ENCODE measurements at regions not wholly inside any gene's neighbourhood (a gene's known extent, or its start where the extent isn't known, plus 50 kb on each side); places are given as distances from the start of the nearest gene placed in this dataset.
"Not testable (repeated sequence)": the region's sequence is repeated elsewhere in the genome, so short reads cannot be mapped to it uniquely, and the experiment has no call there.

DNA sequence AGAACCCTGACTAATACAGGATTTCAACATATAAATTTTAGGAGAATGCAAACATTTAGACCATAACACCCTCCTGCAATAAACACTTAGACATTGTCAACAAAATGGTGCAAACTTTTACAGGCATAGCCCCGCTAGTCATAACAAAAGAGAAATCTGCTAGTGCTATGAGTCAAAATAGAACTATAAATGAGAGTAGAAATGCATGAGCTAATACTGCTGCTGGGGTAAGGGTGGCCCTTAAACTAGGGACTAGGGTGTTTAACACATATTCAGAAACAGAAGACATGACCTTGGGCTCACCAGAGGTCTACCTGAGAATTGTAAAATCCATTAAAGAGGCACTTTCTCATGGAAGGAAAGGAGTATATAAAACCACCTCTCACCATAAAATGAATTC is 131.6 kb downstream of the TLR4 start:
- no peak for DNase-seq (ENCODE audit: low read depth, low spot score)
- in situ Hi-C loops (cut with HindIII; ENCODE audit: low pct_unique_long_range_greater_than_20kb, low sequenced_read_pairs): no loop called here

DNA sequence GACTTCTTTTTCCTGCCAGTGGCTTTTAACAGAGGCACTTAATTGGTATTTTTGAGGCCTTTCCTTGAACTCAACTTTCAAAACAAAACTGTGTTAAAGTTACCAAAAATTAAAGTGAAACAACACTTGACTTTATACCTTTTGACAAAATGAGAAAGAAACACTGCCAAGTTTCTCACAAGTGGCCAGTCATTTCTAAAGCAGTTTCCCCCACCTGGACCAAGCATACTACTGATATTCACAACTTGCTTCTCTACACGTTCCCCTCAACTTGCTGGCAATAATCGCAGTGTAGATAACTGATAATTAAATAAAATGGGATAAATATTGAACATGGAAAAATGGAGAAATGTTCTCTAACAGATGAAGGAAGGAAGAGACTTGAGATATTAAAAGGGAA is 135.7 kb downstream of the TLR4 start:
- DNase-seq (ENCODE audit: low read depth, low spot score): no peak
- in situ Hi-C loops (cut with HindIII; ENCODE audit: low pct_unique_long_range_greater_than_20kb, low sequenced_read_pairs): no loop called here

DNA sequence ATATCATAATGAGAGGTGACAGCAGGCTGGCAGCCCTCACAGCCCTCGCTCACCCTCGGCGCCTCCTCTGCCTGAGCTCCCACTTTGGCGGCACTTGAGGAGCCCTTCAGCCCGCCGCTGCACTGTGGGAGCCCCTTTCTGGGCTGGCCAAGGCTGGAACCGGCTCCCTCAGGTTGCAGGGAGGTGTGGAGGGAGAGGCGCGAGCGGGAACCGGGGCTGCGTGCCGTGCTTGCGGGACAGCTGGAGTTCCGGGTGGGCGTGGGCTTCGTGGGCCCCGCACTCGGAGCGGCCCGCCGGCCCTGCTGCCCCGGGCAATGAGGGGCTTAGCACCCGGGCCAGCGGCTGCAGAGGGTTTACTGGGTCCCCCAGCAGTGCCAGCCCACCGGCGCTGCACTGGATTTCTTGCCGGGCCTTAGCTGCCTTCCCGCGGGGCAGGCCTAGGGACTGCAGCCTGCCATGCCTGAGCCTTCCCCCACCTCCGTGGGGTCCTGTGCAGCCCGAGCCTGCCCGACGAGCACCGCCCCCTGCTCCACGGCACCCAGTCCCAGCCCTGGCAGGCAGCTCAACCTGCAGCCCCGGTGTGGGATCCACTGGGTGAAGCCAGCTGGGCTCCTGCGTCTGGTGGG is 147.7 kb downstream of the TLR4 start:
- in situ Hi-C loops (cut with HindIII; ENCODE audit: low pct_unique_long_range_greater_than_20kb, low sequenced_read_pairs); DNase-seq (ENCODE audit: low read depth, low spot score): not testable (repeated sequence)

DNA sequence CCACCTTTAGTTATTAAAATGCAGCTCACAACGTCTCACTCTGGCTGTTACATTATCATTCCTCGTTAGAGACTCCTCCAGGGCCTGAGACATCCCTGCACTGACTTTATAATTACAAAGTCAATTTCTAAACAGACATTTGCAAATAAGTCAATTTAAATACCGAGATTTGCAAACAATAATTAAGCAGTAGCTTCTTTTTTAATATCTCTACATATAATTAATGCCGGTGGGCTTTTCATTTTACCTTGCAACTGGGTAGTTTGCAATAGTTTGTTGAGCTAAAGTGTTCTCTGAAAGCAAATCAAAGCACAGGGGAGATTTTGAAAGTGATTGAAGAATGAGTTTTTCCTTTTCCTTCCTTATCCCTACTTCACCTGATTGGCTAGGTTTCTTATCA is 154.4 kb downstream of the TLR4 start:
- no peak for DNase-seq (ENCODE audit: low read depth, low spot score)
- in situ Hi-C loops (cut with HindIII; ENCODE audit: low pct_unique_long_range_greater_than_20kb, low sequenced_read_pairs): no loop called here

DNA sequence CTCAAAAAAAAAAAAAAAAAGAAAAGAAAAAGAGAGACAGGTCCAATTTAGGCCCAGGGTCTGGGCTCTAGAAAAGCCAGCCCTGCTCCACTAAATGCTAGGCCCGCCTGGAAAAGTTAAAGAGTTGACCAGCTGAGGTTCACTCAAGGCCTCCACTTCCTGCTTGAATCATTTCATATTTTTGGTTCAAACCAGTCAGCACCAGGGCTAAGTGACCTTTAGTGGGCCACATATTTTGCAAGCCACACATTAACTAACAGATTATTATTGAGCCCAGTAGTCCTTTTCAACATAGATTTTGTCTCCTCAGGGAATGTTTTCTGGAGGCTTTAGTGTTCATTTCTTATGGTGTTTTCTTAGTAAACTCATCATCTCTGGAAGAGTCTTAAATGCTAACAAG is 156.6 kb downstream of the TLR4 start:
- in situ Hi-C loops (cut with HindIII; ENCODE audit: low pct_unique_long_range_greater_than_20kb, low sequenced_read_pairs): no loop called here
- no peak for DNase-seq (ENCODE audit: low read depth, low spot score)

DNA sequence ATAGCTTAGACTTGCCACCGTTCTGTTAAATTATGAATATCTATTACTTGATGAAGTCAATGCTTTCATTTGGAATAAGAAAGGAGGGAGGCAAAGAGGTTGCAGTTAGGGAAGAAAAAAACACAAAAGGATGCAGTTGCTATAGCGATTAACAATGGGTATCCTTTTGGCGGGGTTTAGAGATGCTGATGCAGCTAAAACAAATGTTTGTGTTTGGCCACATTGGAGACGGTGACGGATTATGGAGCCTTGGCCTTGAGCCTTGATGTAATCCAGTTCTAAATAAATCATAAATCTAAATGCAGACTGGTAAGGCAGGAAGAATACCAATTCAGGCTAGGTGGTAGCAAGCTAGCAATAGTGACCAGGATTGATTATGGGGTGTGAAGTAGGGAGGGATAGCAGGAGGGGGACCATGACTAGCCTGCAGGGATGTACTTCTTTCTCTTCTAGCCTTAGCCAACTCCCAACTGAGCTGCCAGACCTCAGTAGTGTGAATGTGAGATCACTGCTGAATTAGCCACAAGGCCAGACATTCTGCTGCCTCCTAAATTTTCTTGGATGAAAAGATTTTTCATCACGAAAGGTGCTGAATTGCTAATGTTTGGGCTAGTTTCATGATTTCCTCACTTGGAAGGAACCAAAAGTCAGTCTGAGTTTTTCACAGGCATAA is 160.3 kb downstream of the TLR4 start:
- in situ Hi-C loops (cut with HindIII; ENCODE audit: low pct_unique_long_range_greater_than_20kb, low sequenced_read_pairs): no loop called here
- no peak for DNase-seq (ENCODE audit: low read depth, low spot score)

DNA sequence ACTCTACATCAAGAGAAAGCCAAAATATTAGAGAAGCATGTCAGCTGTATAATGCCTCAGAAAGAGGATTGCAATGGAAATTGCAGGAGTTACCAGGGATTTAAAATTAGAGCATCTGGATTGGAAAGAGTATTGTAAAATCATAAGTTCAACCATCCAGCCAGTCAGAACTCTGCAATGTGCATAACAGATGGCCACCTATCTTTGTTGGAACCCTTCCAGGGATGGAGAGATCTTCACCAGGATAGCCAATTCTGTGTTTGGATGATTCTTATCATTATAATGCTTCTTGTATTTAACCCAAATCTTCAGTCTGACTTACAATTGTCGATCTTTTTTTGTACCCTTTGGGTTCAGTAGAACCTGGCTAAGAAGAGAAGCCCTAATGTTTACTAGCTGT is 164.4 kb downstream of the TLR4 start:
- DNase-seq (ENCODE audit: low read depth, low spot score): no peak
- in situ Hi-C loops (cut with HindIII; ENCODE audit: low pct_unique_long_range_greater_than_20kb, low sequenced_read_pairs): no loop called here

DNA sequence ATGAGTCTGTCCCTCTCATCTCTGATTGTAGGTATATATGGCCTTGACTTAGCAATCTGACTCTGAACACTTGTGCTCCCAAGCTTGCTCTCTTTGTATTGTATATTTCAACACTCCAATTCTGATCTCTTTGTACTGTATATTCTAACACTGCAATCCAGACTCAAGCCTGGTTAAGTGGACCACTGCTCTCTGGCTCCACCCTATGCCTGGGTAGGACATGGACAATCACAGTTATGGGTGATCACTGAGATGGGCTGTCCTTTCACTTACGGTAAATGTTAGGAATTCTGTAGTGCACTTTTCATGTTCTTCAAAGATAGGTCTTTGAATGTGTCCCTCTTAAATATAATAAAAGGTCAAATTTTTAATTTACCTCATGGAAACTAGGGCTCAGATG is 165.1 kb downstream of the TLR4 start:
- in situ Hi-C loops (cut with HindIII; ENCODE audit: low pct_unique_long_range_greater_than_20kb, low sequenced_read_pairs): no loop called here

DNA sequence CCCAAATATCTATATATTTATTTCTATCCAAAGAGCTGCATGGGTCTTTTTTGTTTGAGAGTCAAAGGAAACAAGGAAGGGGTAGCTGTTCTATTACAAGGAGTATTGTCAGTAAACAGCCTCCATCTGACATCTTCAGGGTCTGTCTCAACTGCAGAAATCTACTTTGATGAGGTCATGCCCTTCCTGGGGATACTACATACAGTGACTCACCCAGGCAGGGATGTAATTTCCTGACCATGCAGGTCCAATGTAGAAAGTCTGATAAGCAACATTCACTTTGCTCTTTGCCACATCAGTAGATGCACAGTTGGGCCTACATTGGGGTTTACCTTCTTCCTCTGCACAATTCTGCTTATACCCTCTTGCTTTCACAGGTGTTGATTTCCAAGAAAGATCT is 165.5 kb downstream of the TLR4 start:
- in situ Hi-C loops (cut with HindIII; ENCODE audit: low pct_unique_long_range_greater_than_20kb, low sequenced_read_pairs): no loop called here
- no peak for DNase-seq (ENCODE audit: low read depth, low spot score)

More for the DNA sequence above, 165.1 kb downstream of the TLR4 start:
- DNase-seq (ENCODE audit: low read depth, low spot score): no peak

DNA sequence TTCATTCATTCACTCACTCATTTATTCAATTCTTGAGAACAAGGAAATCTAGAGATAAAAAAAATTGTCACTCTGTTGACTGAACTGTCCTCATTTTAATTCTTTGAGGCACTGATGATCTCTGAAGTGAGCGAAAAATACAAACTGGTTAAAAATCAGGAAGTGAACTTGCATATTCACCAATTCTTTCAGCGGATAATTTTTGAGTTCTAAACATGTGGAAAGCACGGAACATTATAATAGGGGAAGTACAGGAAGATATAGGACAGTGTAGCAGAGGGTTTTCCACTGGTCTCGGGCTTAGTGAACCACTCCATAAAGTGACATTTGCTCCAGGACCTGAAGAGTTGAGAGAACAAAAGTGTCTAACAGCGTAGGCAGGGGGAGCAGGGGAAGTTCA is 169.5 kb downstream of the TLR4 start:
- no peak for DNase-seq (ENCODE audit: low read depth, low spot score)
- in situ Hi-C loops (cut with HindIII; ENCODE audit: low pct_unique_long_range_greater_than_20kb, low sequenced_read_pairs): no loop called here

DNA sequence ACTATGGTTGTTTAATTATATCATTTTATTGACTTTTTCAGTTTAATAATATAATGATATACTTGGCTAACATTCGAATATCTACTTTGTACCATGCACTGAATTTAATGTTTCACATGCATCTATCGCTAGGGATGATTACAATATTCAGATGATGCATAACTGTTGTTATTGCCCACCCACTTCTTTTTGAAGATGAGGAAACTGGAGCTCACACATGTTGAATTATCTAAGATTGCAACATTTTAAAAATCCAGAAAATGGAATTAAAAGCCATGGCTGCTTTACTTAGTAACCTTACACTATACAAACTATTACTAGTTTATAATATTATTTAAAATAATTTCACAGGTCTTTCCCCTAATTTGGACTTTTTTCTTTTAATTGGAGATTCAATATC is 171.7 kb downstream of the TLR4 start:
- in situ Hi-C loops (cut with HindIII; ENCODE audit: low pct_unique_long_range_greater_than_20kb, low sequenced_read_pairs): no loop called here
- no peak for DNase-seq (ENCODE audit: low read depth, low spot score)

DNA sequence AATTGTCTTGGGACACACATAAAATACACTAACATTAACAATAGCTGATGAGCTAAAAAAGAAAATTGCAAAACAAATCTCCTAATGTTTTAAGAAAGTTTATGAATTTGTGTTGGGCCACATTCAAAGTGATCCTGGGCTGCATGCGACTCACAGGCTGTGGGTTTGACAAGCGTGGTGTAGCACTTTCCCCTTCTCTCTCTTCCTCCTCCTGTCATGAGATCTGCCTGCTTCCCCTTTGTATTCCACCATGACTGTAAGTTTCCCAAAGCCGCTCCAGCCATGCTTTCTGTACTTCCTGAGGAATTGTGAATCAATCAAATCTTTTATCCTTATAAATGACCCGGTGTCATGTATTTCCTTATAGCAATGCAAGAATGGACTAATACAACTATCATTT is 178.0 kb downstream of the TLR4 start:
- in situ Hi-C loops (cut with HindIII; ENCODE audit: low pct_unique_long_range_greater_than_20kb, low sequenced_read_pairs): no loop called here

DNA sequence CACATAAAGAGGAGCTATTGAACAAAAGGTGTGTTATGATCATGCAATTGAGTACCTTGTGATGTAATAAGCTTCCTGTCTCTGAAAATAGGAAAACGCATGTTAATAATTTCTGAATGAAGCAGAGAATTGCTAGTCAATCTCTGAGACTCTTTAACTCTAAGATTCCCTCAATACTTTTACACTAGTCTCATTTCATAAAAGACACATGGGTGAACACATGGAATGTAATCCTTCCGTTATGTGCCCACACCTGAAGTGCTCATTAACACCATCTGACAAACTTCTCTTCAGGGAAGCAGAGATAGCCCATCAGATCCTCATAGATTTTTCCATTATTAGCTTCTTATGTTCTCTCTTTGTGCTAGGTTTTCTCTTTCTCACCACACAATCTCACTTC is 182.4 kb downstream of the TLR4 start:
- in situ Hi-C loops (cut with HindIII; ENCODE audit: low pct_unique_long_range_greater_than_20kb, low sequenced_read_pairs): no loop called here
- DNase-seq (ENCODE audit: low read depth, low spot score): no peak

More for the DNA sequence above, 178.0 kb downstream of the TLR4 start:
- DNase-seq (ENCODE audit: low read depth, low spot score): no peak

DNA sequence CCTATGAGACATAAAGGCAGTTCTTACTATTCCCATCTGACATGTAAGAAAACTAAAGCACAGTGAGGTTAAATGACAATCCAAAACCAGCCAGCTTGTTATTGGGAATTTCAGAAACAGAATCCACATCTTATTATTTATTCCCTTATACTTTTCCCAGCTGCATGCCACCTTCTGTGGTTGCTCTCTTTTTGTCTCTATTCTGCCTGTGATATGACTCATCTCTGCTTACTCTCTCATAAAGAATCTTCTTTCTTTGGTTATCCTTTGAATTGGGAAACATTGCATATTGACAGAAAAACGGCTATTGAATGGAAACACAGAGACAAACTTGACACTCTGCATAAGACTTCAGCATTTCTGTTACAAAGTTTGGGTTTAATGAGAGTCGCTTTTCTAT is 183.2 kb downstream of the TLR4 start:
- in situ Hi-C loops (cut with HindIII; ENCODE audit: low pct_unique_long_range_greater_than_20kb, low sequenced_read_pairs): no loop called here
- no peak for DNase-seq (ENCODE audit: low read depth, low spot score)

DNA sequence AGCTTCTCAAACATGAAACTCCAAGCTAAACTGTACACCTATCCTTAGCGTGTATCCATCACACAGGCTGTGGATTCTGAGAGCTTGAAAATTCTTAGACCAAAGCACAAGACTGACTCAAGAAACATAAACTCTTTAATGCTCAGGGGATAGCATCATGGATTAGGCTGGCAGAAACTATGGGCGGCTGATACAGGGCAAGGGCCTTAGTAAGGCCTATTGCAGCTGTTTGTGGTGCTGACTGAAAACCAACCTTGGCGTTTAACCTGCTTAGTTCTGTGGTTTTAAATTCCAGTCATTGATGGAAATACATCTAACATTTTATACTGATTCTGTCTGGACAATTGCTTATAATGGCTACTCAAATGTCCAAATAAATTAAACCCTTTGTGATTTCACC is 183.7 kb downstream of the TLR4 start:
- in situ Hi-C loops (cut with HindIII; ENCODE audit: low pct_unique_long_range_greater_than_20kb, low sequenced_read_pairs): no loop called here
- DNase-seq (ENCODE audit: low read depth, low spot score): no peak

DNA sequence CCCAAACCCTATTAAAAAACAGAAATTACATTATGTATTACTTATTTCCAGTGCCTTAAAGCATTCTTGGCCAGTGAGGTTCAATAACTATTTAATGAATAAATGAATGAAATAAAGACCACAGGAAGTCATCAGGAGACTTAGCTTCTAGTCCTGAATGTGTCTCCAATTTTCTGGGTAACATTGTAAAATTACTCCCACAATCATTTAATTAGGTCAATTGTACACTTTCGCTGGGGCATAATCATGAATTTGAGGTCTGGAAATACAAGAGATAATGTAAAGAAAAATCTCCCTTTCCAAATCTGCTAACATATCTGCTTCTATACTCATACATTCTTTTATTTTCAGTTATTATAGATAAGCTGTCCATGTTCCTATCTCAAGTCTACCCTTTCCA is 199.2 kb downstream of the TLR4 start:
- DNase-seq (ENCODE audit: low read depth, low spot score): no peak
- in situ Hi-C loops (cut with HindIII; ENCODE audit: low pct_unique_long_range_greater_than_20kb, low sequenced_read_pairs): no loop called here

DNA sequence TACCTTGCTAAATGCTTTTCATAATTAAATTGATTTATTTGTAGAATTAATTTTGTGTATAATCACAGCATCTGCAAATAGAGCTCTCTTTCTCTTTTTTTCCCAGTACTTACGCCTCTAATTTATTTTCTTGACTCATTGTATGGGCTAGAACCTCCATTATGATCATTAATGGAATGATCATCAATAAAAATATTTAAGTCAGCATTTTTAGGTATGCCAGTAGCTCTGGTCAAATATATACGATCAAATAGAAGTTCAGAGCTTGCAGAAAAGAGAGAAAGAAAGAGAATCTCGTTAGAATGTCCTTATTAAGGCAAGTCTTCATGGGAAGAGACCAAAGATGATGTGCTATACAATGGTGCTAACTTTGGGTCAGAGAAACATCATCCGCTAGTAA is 202.6 kb downstream of the TLR4 start:
- in situ Hi-C loops (cut with HindIII; ENCODE audit: low pct_unique_long_range_greater_than_20kb, low sequenced_read_pairs): no loop called here

DNA sequence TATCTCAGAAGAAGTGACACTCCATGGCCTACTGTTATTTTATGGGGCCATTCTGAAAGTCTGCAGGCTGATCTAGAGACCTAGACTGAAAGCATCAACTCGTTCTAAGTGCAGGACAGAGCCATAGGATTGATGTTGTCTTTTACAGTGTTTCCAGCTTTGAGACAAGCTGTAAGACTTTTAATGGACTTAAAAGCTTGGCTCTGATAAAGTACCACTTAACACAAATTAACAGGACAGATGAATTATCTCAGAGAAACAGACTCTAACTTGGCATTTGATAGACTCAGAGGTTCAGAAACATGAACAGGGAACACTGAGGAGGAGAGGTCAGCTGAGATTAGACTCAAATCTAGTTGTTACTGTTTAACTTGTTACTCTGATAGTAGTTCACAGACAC is 203.2 kb downstream of the TLR4 start:
- no peak for DNase-seq (ENCODE audit: low read depth, low spot score)
- in situ Hi-C loops (cut with HindIII; ENCODE audit: low pct_unique_long_range_greater_than_20kb, low sequenced_read_pairs): no loop called here

More for the DNA sequence above, 202.6 kb downstream of the TLR4 start:
- DNase-seq (ENCODE audit: low read depth, low spot score): no peak

DNA sequence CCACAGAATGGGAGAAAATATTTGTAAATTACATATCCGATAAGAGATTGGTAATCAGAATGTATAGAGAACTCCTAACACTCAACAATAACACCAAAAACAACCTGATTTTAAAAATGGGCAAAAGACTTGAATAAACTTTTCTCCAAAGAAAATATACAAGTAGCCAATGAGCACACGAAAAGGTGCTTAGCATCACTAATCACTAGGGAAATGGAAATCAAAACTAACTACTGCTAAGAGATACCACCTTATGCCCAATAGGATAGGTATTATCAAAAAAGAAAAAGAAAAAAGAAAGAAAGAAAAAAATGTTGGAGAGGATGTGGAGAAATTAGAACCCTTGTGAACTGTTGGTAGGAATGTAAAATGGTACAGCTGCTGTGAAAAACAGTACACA is 212.1 kb downstream of the TLR4 start:
- DNase-seq (ENCODE audit: low read depth, low spot score): peak; percentile 9
- in situ Hi-C loops (cut with HindIII; ENCODE audit: low pct_unique_long_range_greater_than_20kb, low sequenced_read_pairs): no loop called here

DNA sequence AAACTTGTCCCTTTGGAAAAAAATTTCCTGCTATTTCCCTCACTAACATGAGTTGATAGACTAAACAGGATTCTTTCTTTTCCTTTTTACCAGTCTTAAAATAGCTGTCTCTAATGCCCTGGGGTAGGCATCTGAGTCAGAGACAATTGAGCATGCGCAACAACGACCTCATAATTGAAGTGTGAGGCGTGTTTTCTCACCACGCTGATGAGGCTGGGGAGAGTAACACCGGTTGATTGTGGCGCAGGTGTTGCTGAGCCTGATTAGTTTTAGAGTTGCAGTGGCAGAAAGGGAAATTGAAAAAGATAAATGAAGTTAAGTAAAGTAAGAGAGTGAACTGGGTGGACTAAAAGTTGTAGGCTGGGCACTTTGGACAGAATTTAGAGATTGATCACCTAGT is 213.7 kb downstream of the TLR4 start:
- in situ Hi-C loops (cut with HindIII; ENCODE audit: low pct_unique_long_range_greater_than_20kb, low sequenced_read_pairs): no loop called here
- DNase-seq (ENCODE audit: low read depth, low spot score): no peak
